ENCODE measurements at regions not wholly inside any gene's neighbourhood (a gene's known extent, or its start where the extent isn't known, plus 50 kb on each side); places are given as distances from the start of the nearest gene placed in this dataset.
"Not testable (repeated sequence)": the region's sequence is repeated elsewhere in the genome, so short reads cannot be mapped to it uniquely, and the experiment has no call there.

- DNase-seq, result no peak
Observed at GRCh38 chr6:119942078-119942752, 592.7 kb upstream of the MAN1A1 start.

- DNase-seq, result no peak
Observed at GRCh38 chr6:119938752-119939151, 589.2 kb upstream of the MAN1A1 start.

- DNase-seq, result no peak
Observed at GRCh38 chr6:119934816-119935215, 585.3 kb upstream of the MAN1A1 start.

GRCh38 chr6:119929121-119929520 lies 579.6 kb upstream of the MAN1A1 start:
- DNase-seq, result no peak

GRCh38 chr6:119924888-119925287 lies 575.3 kb upstream of the MAN1A1 start:
- DNase-seq, result not testable (repeated sequence)

- DNase-seq, result no peak
Observed at GRCh38 chr6:119922814-119923213, 573.3 kb upstream of the MAN1A1 start.

- DNase-seq, result no peak
Observed at GRCh38 chr6:119921491-119922010, 572.0 kb upstream of the MAN1A1 start.

- no peak for DNase-seq
Observed at GRCh38 chr6:119917186-119917585, 567.6 kb upstream of the MAN1A1 start.

GRCh38 chr6:119915971-119916370 lies 566.4 kb upstream of the MAN1A1 start:
- no peak for DNase-seq

- DNase-seq, result no peak
Observed at GRCh38 chr6:119908157-119908556, 558.6 kb upstream of the MAN1A1 start.

- no peak for DNase-seq
Observed at GRCh38 chr6:119902681-119903080, 553.1 kb upstream of the MAN1A1 start.

- no peak for DNase-seq
Observed at GRCh38 chr6:119896806-119897205, 547.2 kb upstream of the MAN1A1 start.

GRCh38 chr6:119895626-119896025 lies 546.1 kb upstream of the MAN1A1 start:
- no peak for DNase-seq

- DNase-seq, result no peak
Observed at GRCh38 chr6:119894811-119895210, 545.2 kb upstream of the MAN1A1 start.

- no peak for DNase-seq
Observed at GRCh38 chr6:119891644-119892043, 542.1 kb upstream of the MAN1A1 start.

- no peak for DNase-seq
Observed at GRCh38 chr6:119891206-119891605, 541.6 kb upstream of the MAN1A1 start.

- no peak for DNase-seq
Observed at GRCh38 chr6:119890470-119890869, 540.9 kb upstream of the MAN1A1 start.

GRCh38 chr6:119887666-119888065 lies 538.1 kb upstream of the MAN1A1 start:
- DNase-seq, result no peak

- peak; percentile 7 for DNase-seq
Observed at GRCh38 chr6:119881416-119881815, 531.9 kb upstream of the MAN1A1 start.

- no peak for DNase-seq
Observed at GRCh38 chr6:119880840-119881239, 531.3 kb upstream of the MAN1A1 start.

GRCh38 chr6:119879731-119880130 lies 530.2 kb upstream of the MAN1A1 start:
- no peak for DNase-seq

GRCh38 chr6:119874381-119874780 lies 524.8 kb upstream of the MAN1A1 start:
- DNase-seq, result no peak

GRCh38 chr6:119873107-119873506 lies 523.5 kb upstream of the MAN1A1 start:
- DNase-seq, result no peak

- DNase-seq, result no peak
Observed at GRCh38 chr6:119871520-119871919, 522.0 kb upstream of the MAN1A1 start.

Data from hindlimb muscle (tissue), 1 donor.